Testis (tissue), 2 donors: ENCODE measurements at regions not wholly inside any gene's neighbourhood (a gene's known extent, or its start where the extent isn't known, plus 50 kb on each side); places are given as distances from the start of the nearest gene placed in this dataset.

Source experiments
- POLR2A ChIP-seq: fragments of 450-650 bp; IDR thresholded peaks from one replicate; pipeline ENCODE4 v1.6.1; 2017; ENCODE audit warnings: antibody characterized with exemption, mild to moderate bottlenecking, moderate library complexity
- TF ChIP-seq, protein P1 (sequence below), 3 experiments: fragments of 450-650 bp in 2 of 3; fragments of 200-600 bp in 1 of 3; sonication (generic) in 1 of 3; IDR thresholded peaks; one replicate each; pipeline ENCODE4 v1.5.1; 2016 to 2019; ENCODE audit warnings: antibody characterized with exemption in 3 of 3, mild to moderate bottlenecking in 2 of 3, moderate library complexity in 1 of 3

DNA sequence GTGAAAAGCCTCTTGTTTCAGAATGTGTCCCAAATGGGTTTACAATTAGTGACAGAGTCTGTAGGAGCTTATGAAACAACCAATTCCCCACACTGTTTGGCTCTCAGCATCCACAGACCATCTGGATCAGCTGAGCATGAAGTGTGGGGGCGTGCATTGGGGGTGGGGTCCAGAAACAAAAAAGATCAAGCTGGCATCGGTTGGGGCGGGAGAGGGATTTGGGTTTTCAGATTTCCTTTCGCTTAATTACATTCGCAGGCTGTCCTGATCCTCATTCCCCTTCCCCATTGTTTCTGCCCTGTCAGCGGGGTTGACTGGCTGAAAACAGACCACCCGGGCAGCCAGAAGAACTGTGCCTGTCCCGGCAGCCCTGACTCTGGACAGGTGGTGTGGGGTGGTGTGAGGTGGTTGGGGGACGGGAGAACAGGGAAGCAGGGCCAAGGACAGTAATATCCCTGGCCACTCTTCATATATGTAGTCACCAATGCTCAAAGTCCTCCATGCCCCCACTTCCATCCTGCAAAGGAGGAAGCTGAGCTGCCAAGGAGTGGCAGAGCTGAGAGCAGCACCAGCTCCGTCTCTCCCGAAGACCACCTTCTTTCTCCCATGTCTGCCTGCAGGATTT lies 92.0 kb downstream of the IER5 start:
- TF ChIP-seq, protein P1, sequence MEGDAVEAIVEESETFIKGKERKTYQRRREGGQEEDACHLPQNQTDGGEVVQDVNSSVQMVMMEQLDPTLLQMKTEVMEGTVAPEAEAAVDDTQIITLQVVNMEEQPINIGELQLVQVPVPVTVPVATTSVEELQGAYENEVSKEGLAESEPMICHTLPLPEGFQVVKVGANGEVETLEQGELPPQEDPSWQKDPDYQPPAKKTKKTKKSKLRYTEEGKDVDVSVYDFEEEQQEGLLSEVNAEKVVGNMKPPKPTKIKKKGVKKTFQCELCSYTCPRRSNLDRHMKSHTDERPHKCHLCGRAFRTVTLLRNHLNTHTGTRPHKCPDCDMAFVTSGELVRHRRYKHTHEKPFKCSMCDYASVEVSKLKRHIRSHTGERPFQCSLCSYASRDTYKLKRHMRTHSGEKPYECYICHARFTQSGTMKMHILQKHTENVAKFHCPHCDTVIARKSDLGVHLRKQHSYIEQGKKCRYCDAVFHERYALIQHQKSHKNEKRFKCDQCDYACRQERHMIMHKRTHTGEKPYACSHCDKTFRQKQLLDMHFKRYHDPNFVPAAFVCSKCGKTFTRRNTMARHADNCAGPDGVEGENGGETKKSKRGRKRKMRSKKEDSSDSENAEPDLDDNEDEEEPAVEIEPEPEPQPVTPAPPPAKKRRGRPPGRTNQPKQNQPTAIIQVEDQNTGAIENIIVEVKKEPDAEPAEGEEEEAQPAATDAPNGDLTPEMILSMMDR (IDR thresholded peaks at IDR 0.05): no peak
- no peak for TF ChIP-seq POLR2A
